ENCODE measurements at regions not wholly inside any gene's neighbourhood (a gene's known extent, or its start where the extent isn't known, plus 50 kb on each side); places are given as distances from the start of the nearest gene placed in this dataset.
"Not testable (repeated sequence)": the region's sequence is repeated elsewhere in the genome, so short reads cannot be mapped to it uniquely, and the experiment has no call there.

DNA sequence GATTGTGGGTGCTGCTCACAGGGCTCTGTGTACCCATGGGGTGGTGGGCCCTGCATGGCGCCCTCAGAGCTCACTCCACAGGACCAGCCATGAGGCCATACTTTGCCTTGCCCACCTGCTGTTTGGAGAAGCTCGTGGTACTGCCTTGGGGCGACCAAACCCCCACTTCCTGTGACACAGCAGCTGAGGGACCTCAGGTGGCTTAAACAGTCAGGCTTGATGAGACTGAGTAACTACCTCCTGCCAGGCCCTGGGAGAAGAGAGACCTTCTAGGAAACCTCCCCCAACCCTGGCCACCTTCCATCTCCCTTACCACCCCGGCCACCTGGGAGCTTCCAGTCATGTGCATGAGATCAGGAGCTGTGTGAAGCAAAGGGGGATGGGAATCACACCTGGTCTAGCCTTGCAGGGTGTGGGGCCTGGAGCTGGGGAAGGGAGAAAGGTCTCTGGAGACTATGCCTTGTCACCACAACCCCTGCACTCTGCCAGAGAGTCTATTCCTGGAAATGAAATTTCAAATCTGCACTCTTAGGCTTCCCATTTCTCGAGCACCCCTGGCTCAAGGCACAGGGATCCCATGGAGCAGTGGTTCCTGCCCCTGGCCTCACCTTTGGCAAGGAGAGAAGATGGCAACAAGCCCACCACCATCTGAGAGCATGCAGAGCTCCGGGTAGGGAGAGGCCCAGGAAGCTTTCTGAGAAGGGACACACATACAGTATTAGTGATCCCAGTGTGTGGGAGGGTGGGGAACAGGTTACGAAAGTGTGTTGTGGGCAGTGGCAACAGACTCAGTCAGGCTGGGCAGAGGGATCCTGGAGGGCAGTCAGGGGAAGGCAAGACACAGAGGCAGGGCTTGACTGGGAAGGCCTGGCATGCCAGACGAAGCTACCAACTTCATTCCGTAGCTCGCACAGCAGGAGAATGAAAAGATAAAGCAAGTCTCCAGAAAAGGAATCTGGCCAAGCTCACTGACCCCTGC is 125.0 kb downstream of the URI1 start:
- H3K27ac Mint-ChIP-seq (ENCODE audit: low read depth, unreplicated experiment) = no peak overlapping the region
- intact Hi-C loops (cut with micrococcal nuclease) = no loop called here
- no peaks in the 10 kb centered on the region for H3K4me1 Mint-ChIP-seq (ENCODE audit: insufficient read depth, unreplicated experiment)
- ChIA-PET POLR2A (no interaction called here), CTCF (interaction anchor here (0.6 to 0.9 kb wide), 2 partner anchors 323 to 456 kb away, joined by 3 to 4 read pairs; no protein-coding TSS in a partner anchor)
- no peaks in the 10 kb centered on the region for H3K36me3 Mint-ChIP-seq (ENCODE audit: insufficient read depth, unreplicated experiment)
- H3K9me3 Mint-ChIP-seq (ENCODE audit: unreplicated experiment) = peaks cover 16% of the 10 kb centered on the region
- no peaks in the 10 kb centered on the region for H3K27me3 Mint-ChIP-seq (ENCODE audit: insufficient read depth, unreplicated experiment)
- TF ChIP-seq, protein P1, sequence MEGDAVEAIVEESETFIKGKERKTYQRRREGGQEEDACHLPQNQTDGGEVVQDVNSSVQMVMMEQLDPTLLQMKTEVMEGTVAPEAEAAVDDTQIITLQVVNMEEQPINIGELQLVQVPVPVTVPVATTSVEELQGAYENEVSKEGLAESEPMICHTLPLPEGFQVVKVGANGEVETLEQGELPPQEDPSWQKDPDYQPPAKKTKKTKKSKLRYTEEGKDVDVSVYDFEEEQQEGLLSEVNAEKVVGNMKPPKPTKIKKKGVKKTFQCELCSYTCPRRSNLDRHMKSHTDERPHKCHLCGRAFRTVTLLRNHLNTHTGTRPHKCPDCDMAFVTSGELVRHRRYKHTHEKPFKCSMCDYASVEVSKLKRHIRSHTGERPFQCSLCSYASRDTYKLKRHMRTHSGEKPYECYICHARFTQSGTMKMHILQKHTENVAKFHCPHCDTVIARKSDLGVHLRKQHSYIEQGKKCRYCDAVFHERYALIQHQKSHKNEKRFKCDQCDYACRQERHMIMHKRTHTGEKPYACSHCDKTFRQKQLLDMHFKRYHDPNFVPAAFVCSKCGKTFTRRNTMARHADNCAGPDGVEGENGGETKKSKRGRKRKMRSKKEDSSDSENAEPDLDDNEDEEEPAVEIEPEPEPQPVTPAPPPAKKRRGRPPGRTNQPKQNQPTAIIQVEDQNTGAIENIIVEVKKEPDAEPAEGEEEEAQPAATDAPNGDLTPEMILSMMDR (IDR thresholded peaks at IDR 0.05; ENCODE audit: unreplicated experiment) = no peak
- no TSS peak for BruUV-seq (replicated peaks)
- no peak overlapping the region for H3K4me3 Mint-ChIP-seq (ENCODE audit: unreplicated experiment)
- DNase-seq (ENCODE audit: unreplicated experiment) = no peak

DNA sequence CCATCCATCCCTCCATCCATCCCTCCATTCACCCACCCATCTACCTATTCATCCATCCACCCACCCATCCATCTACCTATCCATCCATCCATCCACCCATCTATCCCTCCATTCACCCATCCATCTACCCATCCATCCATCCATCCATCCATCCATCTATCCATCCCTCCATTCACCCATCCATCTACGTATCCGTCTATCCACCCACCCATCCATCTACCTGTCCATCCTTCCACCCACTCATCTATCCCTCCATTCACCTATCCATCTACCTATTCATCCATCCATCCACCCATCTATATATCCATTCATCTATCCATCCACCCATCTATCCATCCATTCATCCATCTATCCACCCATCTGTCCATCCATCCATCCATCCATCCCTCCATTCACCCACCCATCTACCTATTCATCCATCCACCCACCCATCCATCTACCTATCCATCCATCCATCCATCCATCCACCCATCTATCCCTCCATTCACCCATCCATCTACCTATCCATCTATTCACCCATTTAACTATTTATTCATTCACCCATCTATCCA is 126.0 kb downstream of the URI1 start:
- H3K4me3 Mint-ChIP-seq (ENCODE audit: unreplicated experiment); H3K36me3 Mint-ChIP-seq (ENCODE audit: insufficient read depth, unreplicated experiment); H3K27ac Mint-ChIP-seq (ENCODE audit: low read depth, unreplicated experiment); POLR2A ChIA-PET; H3K4me1 Mint-ChIP-seq (ENCODE audit: insufficient read depth, unreplicated experiment); H3K27me3 Mint-ChIP-seq (ENCODE audit: insufficient read depth, unreplicated experiment); DNase-seq (ENCODE audit: unreplicated experiment); intact Hi-C loops (cut with micrococcal nuclease); CTCF ChIA-PET; BruUV-seq (replicated peaks): not testable (repeated sequence)
- H3K9me3 Mint-ChIP-seq (ENCODE audit: unreplicated experiment) = peaks cover 16% of the 10 kb centered on the region

DNA sequence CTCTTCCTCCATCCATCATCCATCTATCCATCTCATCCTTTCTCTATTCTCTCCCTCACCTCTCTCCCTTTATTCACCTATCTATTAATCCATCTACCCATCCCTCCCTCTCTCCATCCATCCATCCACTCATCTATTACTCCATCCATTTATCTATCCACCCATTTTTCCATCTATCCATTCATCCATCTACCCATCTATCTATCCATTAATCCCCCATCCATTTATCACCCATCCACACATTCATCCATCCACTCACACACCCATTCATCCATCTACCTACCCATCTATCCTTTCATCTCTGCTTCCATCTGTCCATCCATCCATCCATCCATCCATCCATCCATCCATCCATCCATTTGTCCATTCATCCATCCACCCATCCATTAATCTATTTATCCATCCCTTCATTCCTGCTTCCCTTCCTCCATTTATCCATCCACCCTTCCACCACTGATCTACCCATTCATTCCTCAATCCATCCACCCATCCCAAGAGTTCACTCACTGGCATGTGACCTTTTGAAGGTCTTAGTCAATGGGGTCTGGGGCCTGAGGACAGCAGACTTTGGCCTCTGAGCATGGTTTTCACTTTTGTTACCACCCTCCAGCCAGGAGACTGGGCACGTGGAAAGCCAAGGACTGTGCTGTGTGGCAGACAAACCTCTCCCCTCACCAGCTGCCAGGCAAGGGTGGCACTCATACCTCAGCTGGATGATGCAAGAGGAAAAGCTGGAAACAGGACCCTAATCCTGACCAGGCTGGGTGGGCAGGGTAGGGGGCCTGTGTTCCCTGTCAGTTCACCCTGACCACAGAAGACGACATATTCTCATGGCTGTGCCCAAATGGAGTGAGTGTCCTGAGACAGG is 126.7 kb downstream of the URI1 start:
- DNase-seq (ENCODE audit: unreplicated experiment) = no peak
- TF ChIP-seq, protein P1 (IDR thresholded peaks at IDR 0.05; ENCODE audit: unreplicated experiment) = no peak
- H3K36me3 Mint-ChIP-seq (ENCODE audit: insufficient read depth, unreplicated experiment) = no peaks in the 10 kb centered on the region
- no peak overlapping the region for H3K4me3 Mint-ChIP-seq (ENCODE audit: unreplicated experiment)
- intact Hi-C loops (cut with micrococcal nuclease) = no loop called here
- CTCF ChIA-PET = no interaction called here
- H3K27ac Mint-ChIP-seq (ENCODE audit: low read depth, unreplicated experiment) = no peak overlapping the region
- H3K4me1 Mint-ChIP-seq (ENCODE audit: insufficient read depth, unreplicated experiment) = no peaks in the 10 kb centered on the region
- H3K27me3 Mint-ChIP-seq (ENCODE audit: insufficient read depth, unreplicated experiment) = no peaks in the 10 kb centered on the region
- POLR2A ChIA-PET = no interaction called here
- peaks cover 16% of the 10 kb centered on the region for H3K9me3 Mint-ChIP-seq (ENCODE audit: unreplicated experiment)
- no TSS peak for BruUV-seq (replicated peaks)

- Mint-ChIP-seq H3K4me3 (ENCODE audit: unreplicated experiment) (no peak overlapping the region), H3K36me3 (ENCODE audit: insufficient read depth, unreplicated experiment) (no peaks in the 10 kb centered on the region), H3K27ac (ENCODE audit: low read depth, unreplicated experiment) (no peak overlapping the region), H3K9me3 (ENCODE audit: unreplicated experiment) (peaks cover 16% of the 10 kb centered on the region), H3K27me3 (ENCODE audit: insufficient read depth, unreplicated experiment) (no peaks in the 10 kb centered on the region), H3K4me1 (ENCODE audit: insufficient read depth, unreplicated experiment) (no peaks in the 10 kb centered on the region)
- ChIA-PET POLR2A (no interaction called here), CTCF (interaction anchor here (0.5 kb wide), 1 partner anchor 103 kb away, joined by 3 read pairs; no protein-coding TSS in a partner anchor)
- intact Hi-C loops (cut with micrococcal nuclease) = no loop called here
- TF ChIP-seq, protein P1 (IDR thresholded peaks at IDR 0.05; ENCODE audit: unreplicated experiment) = no peak
- DNase-seq (ENCODE audit: unreplicated experiment) = no peak
- BruUV-seq (replicated peaks) = no TSS peak
Measured at GRCh38 chr19:30069535-30070197, 127.6 kb downstream of the URI1 start.
